K562 (cell line): ENCODE measurements at regions not wholly inside any gene's neighbourhood (a gene's known extent, or its start where the extent isn't known, plus 50 kb on each side); places are given as distances from the start of the nearest gene placed in this dataset.

ENCODE experiments used
- ATAC-seq: fragments of 200-7000 bp; cut with Tn5 transposase; 3 replicates; pipeline ENCODE4 v1.9.1; 2020; ENCODE audit warnings: moderate library complexity
- BruUV-seq: library from RNA; stranded (reverse); fragments of 400-500 nt; replicated peaks from 2 replicates; lab custom pipeline; 2021; lab: Mats Ljungman, UMichigan
- CTCF ChIA-PET: fragments of 300-600 bp; formaldehyde crosslinking; extraction: SDS; loops from one replicate; lab custom pipeline; 2021; ENCODE audit warnings: low intra/inter-chr PET ratio; lab: Yijun Ruan, JAX
- POLR2A ChIA-PET: fragments of 300-600, 350-650 bp; sonication (Branson Sonifier 250); formaldehyde crosslinking; extraction: SDS; loops from one replicate; lab custom pipeline; 2021; ENCODE audit warnings: antibody characterized with exemption, inconsistent platforms; lab: Yijun Ruan, JAX
- DNase-seq, 4 experiments: peaks; one replicate each; pipeline versions ENCODE4 v3.0.0 to v3.0.0-alpha.2; 2011 to 2018; ENCODE audit warnings: low spot score in 3 of 4, mixed read lengths in 3 of 4; ENCODE audit errors: extremely low read depth in 1 of 4
- FAIRE-seq: peaks from 2 replicates; lab custom pipeline; 2011; peaks lifted over from hg19 to GRCh38; lab: Jason Lieb, UNC
- H2AFZ ChIP-seq: 2 replicates; pipeline ENCODE4 v1.6.0; 2011; ENCODE audit warnings: low read depth, low read length, control low read depth, inconsistent platforms
- H3K27ac ChIP-seq: fragments of 200-600 bp; 3 replicates; pipeline ENCODE4 v1.8.0; 2011; ENCODE audit warnings: low read depth, mild to moderate bottlenecking, control low read depth, inconsistent platforms, low read length, moderate library complexity, mixed read lengths; ENCODE audit errors: extremely low read depth
- H3K27me3 ChIP-seq, 2 experiments: fragments of 300-600 bp in 1 of 2; 2 replicates in 1 of 2; 3 replicates in 1 of 2; pipeline versions ENCODE4 v1.6.0 to v1.8.0; 2011; ENCODE audit warnings: inconsistent platforms in 2 of 2, low read length in 2 of 2, mild to moderate bottlenecking in 1 of 2, mixed read lengths in 1 of 2, moderate library complexity in 1 of 2; ENCODE audit not compliant: control insufficient read depth in 2 of 2, insufficient read depth in 2 of 2
- H3K36me3 ChIP-seq: fragments of 300-600 bp; 3 replicates; pipeline ENCODE4 v1.8.0; 2011; ENCODE audit warnings: mild to moderate bottlenecking, low read length, inconsistent platforms; ENCODE audit not compliant: control insufficient read depth, insufficient read depth
- H3K4me1 ChIP-seq, 2 experiments: fragments of 200-600 bp in 1 of 2; replicated peaks in 1 of 2; 2 replicates in 1 of 2; 3 replicates in 1 of 2; pipeline versions ENCODE4 v1.5.1 to v1.8.0; 2011; ENCODE audit warnings: inconsistent platforms in 2 of 2, low read length in 2 of 2, mild to moderate bottlenecking in 1 of 2, mixed read lengths in 1 of 2, moderate library complexity in 1 of 2; ENCODE audit not compliant: control insufficient read depth in 2 of 2, insufficient read depth in 2 of 2
- H3K4me2 ChIP-seq: 2 replicates; pipeline ENCODE4 v1.6.1; 2011; ENCODE audit warnings: low read length, control low read depth, inconsistent platforms, mixed read lengths; ENCODE audit not compliant: insufficient read depth
- H3K4me3 ChIP-seq: fragments of 200-600 bp; sonication (generic), shearing (Covaris generic); 2 replicates; pipeline ENCODE4 v1.5.1; 2016; ENCODE audit warnings: control low read depth, inconsistent platforms
- H3K79me2 ChIP-seq: fragments of 200-600 bp; 3 replicates; pipeline ENCODE4 v1.8.0; 2011; ENCODE audit warnings: low read length, inconsistent platforms; ENCODE audit not compliant: control insufficient read depth, insufficient read depth
- H3K9ac ChIP-seq, 2 experiments: 2 replicates each; pipeline versions ENCODE4 v1.6.0 to v1.6.1; 2011; ENCODE audit warnings: low read depth in 2 of 2, low read length in 2 of 2, control low read depth in 1 of 2, inconsistent platforms in 1 of 2, mild to moderate bottlenecking in 1 of 2, mixed read lengths in 1 of 2; ENCODE audit not compliant: insufficient read depth in 1 of 2
- H3K9me1 ChIP-seq: one replicate; pipeline ENCODE4 v1.6.0; 2011; ENCODE audit warnings: inconsistent platforms, mild to moderate bottlenecking, low read length, moderate library complexity; ENCODE audit not compliant: control insufficient read depth, insufficient read depth
- H3K9me3 ChIP-seq: replicated peaks from 2 replicates; pipeline ENCODE4 v1.5.1; 2011; ENCODE audit warnings: low read depth, low read length, inconsistent platforms; ENCODE audit not compliant: control insufficient read depth, insufficient read depth
- H4K20me1 ChIP-seq: replicated peaks from 2 replicates; pipeline ENCODE4 v1.6.1; 2011; ENCODE audit warnings: low read length, inconsistent platforms, mixed read lengths; ENCODE audit not compliant: control insufficient read depth, insufficient read depth
- HMG20B ChIP-seq: fragments of 250-450 bp; sonication (Bioruptor Pico); IDR thresholded peaks from 2 replicates; pipeline ENCODE4 v1.5.0; 2021; ENCODE audit warnings: mild to moderate bottlenecking
- MCM7 ChIP-seq, 2 experiments: fragments of 450-650 bp; IDR thresholded peaks; 2 replicates each; pipeline ENCODE4 v1.6.1; 2016 to 2018
- MYC ChIP-seq, 2 experiments: fragments of 250-450 bp in 1 of 2; sonication (Bioruptor Pico) in 1 of 2; IDR thresholded peaks; 2 replicates each; pipeline versions ENCODE4 v1.5.1 to v1.6.1; 2012 to 2021; ENCODE audit warnings: low read depth in 2 of 2, borderline replicate concordance in 1 of 2, improper control_type of control experiment in 1 of 2, low read length in 1 of 2, mild to moderate bottlenecking in 1 of 2, moderate library complexity in 1 of 2
- RAD21 ChIP-seq, 2 experiments: fragments of 250-450 bp in 1 of 2; fragments of 450-650 bp in 1 of 2; sonication (Bioruptor Pico) in 1 of 2; formaldehyde crosslinking in 1 of 2; IDR thresholded peaks in 1 of 2; conservative IDR thresholded peaks in 1 of 2; 2 replicates each; pipeline versions ENCODE4 v1.4.0 to v1.8.0; 2020 to 2022; ENCODE audit warnings: mild to moderate bottlenecking in 2 of 2, moderate library complexity in 1 of 2
- YY1 ChIP-seq, 3 experiments: IDR thresholded peaks; 2 replicates each; pipeline ENCODE4 v1.6.1; 2011; ENCODE audit warnings: low read length in 2 of 3, mild to moderate bottlenecking in 2 of 3, moderate library complexity in 2 of 3, borderline replicate concordance in 1 of 3, control low read depth in 1 of 3, low read depth in 1 of 3; ENCODE audit not compliant: insufficient read depth in 3 of 3, insufficient replicate concordance in 2 of 3, control insufficient read depth in 1 of 3, insufficient read length in 1 of 3; ENCODE audit errors: extremely low read depth in 1 of 3
- WGBS: fragments of 100-300 bp; shearing (Covaris generic); methylation state at CpG from one replicate; pipeline ENCODE4 v1.1.6; 2016; ENCODE audit warnings: low coverage, mixed read lengths; ENCODE audit not compliant: insufficient coverage; ENCODE audit errors: missing lambda C conversion rate; 5-methylcytosine and 5-hydroxymethylcytosine counted together
- in situ Hi-C: fragments of 300-500 bp; cut with MboI; formaldehyde crosslinking; loops from 4 replicates; pipeline ENCODE4 v1.15.0; 2018; ENCODE audit warnings: inconsistent platforms, mixed read lengths
- intact Hi-C: fragments of 100-400 bp; cut with micrococcal nuclease; formaldehyde crosslinking; loops from 2 replicates; pipeline ENCODE4 v1.14.2; 2022
- TF ChIP-seq, protein P1 (sequence below): fragments of 450-650 bp; formaldehyde crosslinking; IDR thresholded peaks from 2 replicates; pipeline ENCODE4 v1.4.0; 2022; ENCODE audit warnings: mild to moderate bottlenecking, moderate library complexity
- TF ChIP-seq, protein P2 (sequence below), 3 experiments: IDR thresholded peaks in 2 of 3; conservative IDR thresholded peaks in 1 of 3; 2 replicates each; pipeline ENCODE4 v1.5.1; 2011 to 2012; ENCODE audit warnings: low read length in 3 of 3, mild to moderate bottlenecking in 3 of 3, control low read depth in 2 of 3, improper control_type of control experiment in 1 of 3, inconsistent platforms in 1 of 3, low read depth in 1 of 3, mixed read lengths in 1 of 3, moderate library complexity in 1 of 3; ENCODE audit not compliant: insufficient read depth in 2 of 3

DNA sequence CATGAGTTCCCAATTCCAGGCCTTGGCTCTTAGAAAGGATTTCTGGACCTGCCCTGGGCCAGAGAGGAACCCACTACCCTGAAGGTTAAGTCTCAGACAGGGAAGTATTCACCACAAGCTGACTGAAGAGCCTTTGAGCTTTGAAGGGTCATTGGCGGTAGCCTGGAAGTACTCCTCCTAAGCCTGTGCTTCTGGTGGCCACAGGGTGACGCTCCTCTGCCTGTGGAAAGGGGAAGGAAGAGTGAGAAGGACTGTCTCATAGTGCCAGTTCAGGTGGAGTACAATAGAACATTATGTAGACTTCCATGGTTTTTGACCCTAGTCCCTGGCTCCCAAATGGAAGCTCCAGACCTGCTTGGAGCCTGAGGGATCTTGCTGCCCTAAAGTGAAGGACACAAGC, 1233.2 kb upstream of the CDH6 start:
- peak; percentile 83 for ATAC-seq
- no peak for TF ChIP-seq MCM7 (IDR thresholded peaks at IDR 0.05)
- TF ChIP-seq HMG20B (CRISPR knock-in tag) = no peak
- peak in 1 of 2 experiments; percentile 36; a peak in 2 of 4 replicates for TF ChIP-seq RAD21 (CRISPR knock-in tag; conservative IDR thresholded peaks at IDR 0.05 in 1 of 2, IDR thresholded peaks at IDR 0.05 in 1 of 2)
- TF ChIP-seq YY1 (IDR thresholded peaks at IDR 0.05; ENCODE audit: borderline replicate concordance in 1 of 3, control insufficient read depth in 1 of 3, extremely low read depth in 1 of 3, insufficient read depth in 3 of 3, insufficient read length in 1 of 3, insufficient replicate concordance in 2 of 3, low read depth in 1 of 3, low read length in 2 of 3) = no peak
- no peak for TF ChIP-seq MYC (IDR thresholded peaks at IDR 0.05; ENCODE audit: low read depth, low read length)
- no peak for TF ChIP-seq MYC (CRISPR knock-in tag; IDR thresholded peaks at IDR 0.05; ENCODE audit: borderline replicate concordance, low read depth)
- TF ChIP-seq, protein P1, sequence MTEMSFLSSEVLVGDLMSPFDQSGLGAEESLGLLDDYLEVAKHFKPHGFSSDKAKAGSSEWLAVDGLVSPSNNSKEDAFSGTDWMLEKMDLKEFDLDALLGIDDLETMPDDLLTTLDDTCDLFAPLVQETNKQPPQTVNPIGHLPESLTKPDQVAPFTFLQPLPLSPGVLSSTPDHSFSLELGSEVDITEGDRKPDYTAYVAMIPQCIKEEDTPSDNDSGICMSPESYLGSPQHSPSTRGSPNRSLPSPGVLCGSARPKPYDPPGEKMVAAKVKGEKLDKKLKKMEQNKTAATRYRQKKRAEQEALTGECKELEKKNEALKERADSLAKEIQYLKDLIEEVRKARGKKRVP (CRISPR knock-in tag) = no peak
- TF ChIP-seq, protein P2, sequence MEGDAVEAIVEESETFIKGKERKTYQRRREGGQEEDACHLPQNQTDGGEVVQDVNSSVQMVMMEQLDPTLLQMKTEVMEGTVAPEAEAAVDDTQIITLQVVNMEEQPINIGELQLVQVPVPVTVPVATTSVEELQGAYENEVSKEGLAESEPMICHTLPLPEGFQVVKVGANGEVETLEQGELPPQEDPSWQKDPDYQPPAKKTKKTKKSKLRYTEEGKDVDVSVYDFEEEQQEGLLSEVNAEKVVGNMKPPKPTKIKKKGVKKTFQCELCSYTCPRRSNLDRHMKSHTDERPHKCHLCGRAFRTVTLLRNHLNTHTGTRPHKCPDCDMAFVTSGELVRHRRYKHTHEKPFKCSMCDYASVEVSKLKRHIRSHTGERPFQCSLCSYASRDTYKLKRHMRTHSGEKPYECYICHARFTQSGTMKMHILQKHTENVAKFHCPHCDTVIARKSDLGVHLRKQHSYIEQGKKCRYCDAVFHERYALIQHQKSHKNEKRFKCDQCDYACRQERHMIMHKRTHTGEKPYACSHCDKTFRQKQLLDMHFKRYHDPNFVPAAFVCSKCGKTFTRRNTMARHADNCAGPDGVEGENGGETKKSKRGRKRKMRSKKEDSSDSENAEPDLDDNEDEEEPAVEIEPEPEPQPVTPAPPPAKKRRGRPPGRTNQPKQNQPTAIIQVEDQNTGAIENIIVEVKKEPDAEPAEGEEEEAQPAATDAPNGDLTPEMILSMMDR (IDR thresholded peaks at IDR 0.05 in 2 of 3, conservative IDR thresholded peaks at IDR 0.05 in 1 of 3; ENCODE audit: insufficient read depth in 2 of 3, low read depth in 1 of 3, low read length in 3 of 3) = peak in 1 of 3 experiments; percentile 29; a peak in 1 of 6 replicates
- no peaks in the 10 kb centered on the region for H3K9me1 ChIP-seq
- CTCF ChIA-PET = no interaction called here
- no peak overlapping the region for H3K9ac ChIP-seq
- FAIRE-seq = no peak
- intact Hi-C loops (loop anchor here (2.0 kb wide), 1 partner anchor 24 kb away; no protein-coding TSS in a partner anchor), in situ Hi-C loops (no loop called here)
- no peak overlapping the region for H2AFZ ChIP-seq
- no peaks in the 10 kb centered on the region for H3K36me3 ChIP-seq
- DNase-seq = no peak
- 0% methylated on average over 1 of the region's 2 CpGs for WGBS
- H3K79me2 ChIP-seq = no peaks in the 10 kb centered on the region
- H3K4me3 ChIP-seq = no peak overlapping the region
- no peaks in the 10 kb centered on the region for H3K4me1 ChIP-seq
- no peak overlapping the region for H3K4me2 ChIP-seq
- H3K27ac ChIP-seq = no peak overlapping the region
- POLR2A ChIA-PET = interaction anchor here (0.8 kb wide), 1 partner anchor 10 kb away, joined by 3 read pairs; no protein-coding TSS in a partner anchor
- no peaks in the 10 kb centered on the region for H4K20me1 ChIP-seq
- H3K27me3 ChIP-seq = no peaks in the 10 kb centered on the region
- H3K9me3 ChIP-seq = peaks cover 6% of the 10 kb centered on the region; the same call in 1 of the 2 replicates
- BruUV-seq = no TSS peak
